Activated CD8-positive, alpha-beta memory T cell treated with anti-CD3 and anti-CD28 coated beads, Interleukin-2, amount 10 ng/mL, durations not matched to agents 7 days and 5 days (primary cell): ENCODE measurements at regions not wholly inside any gene's neighbourhood (a gene's known extent, or its start where the extent isn't known, plus 50 kb on each side); places are given as distances from the start of the nearest gene placed in this dataset.

Experiments
- ATAC-seq: fragments of 150-1000 bp; cut with Tn5 transposase; one replicate; pipeline ENCODE4 v1.10.0; 2021; ENCODE audit warnings: moderate library complexity
- CTCF ChIA-PET: fragments of 350-600 bp; sonication (Branson Sonifier 250); formaldehyde crosslinking; loops from one replicate; lab custom pipeline; 2021; ENCODE audit warnings: antibody characterized with exemption; lab: Charles Lee
- DNase-seq: peaks from one replicate; pipeline ENCODE4 v3.0.0-alpha.2; 2020
- H3K27ac Mint-ChIP-seq: one replicate; pipeline ENCODE4 v1.8.0; 2021; ENCODE audit warnings: mild to moderate bottlenecking, mixed read lengths
- H3K27me3 Mint-ChIP-seq: one replicate; pipeline ENCODE4 v1.8.0; 2021; ENCODE audit warnings: mixed read lengths
- H3K36me3 Mint-ChIP-seq: one replicate; pipeline ENCODE4 v1.8.0; 2021; ENCODE audit warnings: mild to moderate bottlenecking, mixed read lengths
- H3K4me1 Mint-ChIP-seq: one replicate; pipeline ENCODE4 v1.8.0; 2021; ENCODE audit warnings: mixed read lengths
- H3K4me3 Mint-ChIP-seq: one replicate; pipeline ENCODE4 v1.8.0; 2021; ENCODE audit warnings: mild to moderate bottlenecking, moderate library complexity, mixed read lengths
- H3K9me3 Mint-ChIP-seq: one replicate; pipeline ENCODE4 v1.8.0; 2022; ENCODE audit warnings: low read depth, mixed read lengths

- no peak overlapping the region for H3K27ac Mint-ChIP-seq
- ATAC-seq, result no peak
- no peak for DNase-seq
- no peak overlapping the region for H3K4me3 Mint-ChIP-seq
- H3K27me3 Mint-ChIP-seq, result peaks cover 3% of the 10 kb centered on the region
- CTCF ChIA-PET, result no interaction called here
- H3K36me3 Mint-ChIP-seq, result no peaks in the 10 kb centered on the region
- no peaks in the 10 kb centered on the region for H3K4me1 Mint-ChIP-seq
- H3K9me3 Mint-ChIP-seq, result no peaks in the 10 kb centered on the region
These were observed 101.9 kb downstream of the GAS2L3 start for GRCh38 chr12:100675432-100675831.

GRCh38 chr12:100681074-100681473, 107.6 kb downstream of the GAS2L3 start:
- no peak for DNase-seq
- Mint-ChIP-seq H3K27me3 (no peaks in the 10 kb centered on the region), H3K4me3 (no peak overlapping the region), H3K4me1 (no peaks in the 10 kb centered on the region), H3K9me3 (peaks cover 5% of the 10 kb centered on the region), H3K36me3 (no peaks in the 10 kb centered on the region), H3K27ac (no peak overlapping the region)
- no peak for ATAC-seq
- CTCF ChIA-PET, result interaction anchor here (1.8 kb wide), 1 partner anchor 9 kb away, joined by 4 read pairs; no protein-coding TSS in a partner anchor

- Mint-ChIP-seq H3K36me3 (no peaks in the 10 kb centered on the region), H3K27me3 (no peaks in the 10 kb centered on the region), H3K4me3 (no peak overlapping the region), H3K4me1 (no peaks in the 10 kb centered on the region), H3K27ac (no peak overlapping the region), H3K9me3 (peaks cover 10% of the 10 kb centered on the region)
- DNase-seq (no peak), ATAC-seq (no peak)
- CTCF ChIA-PET, result interaction anchor here (1.9 kb wide), 1 partner anchor 10 kb away, joined by 6 read pairs; no protein-coding TSS in a partner anchor
These were observed 108.7 kb downstream of the GAS2L3 start for GRCh38 chr12:100682178-100682577.

- CTCF ChIA-PET, result no interaction called here
- no peaks in the 10 kb centered on the region for H3K27me3 Mint-ChIP-seq
- H3K36me3 Mint-ChIP-seq, result no peaks in the 10 kb centered on the region
- H3K9me3 Mint-ChIP-seq, result peaks cover 10% of the 10 kb centered on the region
- no peaks in the 10 kb centered on the region for H3K4me1 Mint-ChIP-seq
- H3K4me3 Mint-ChIP-seq, result no peak overlapping the region
- no peak overlapping the region for H3K27ac Mint-ChIP-seq
- DNase-seq, result no peak
- ATAC-seq, result no peak
These were observed 106.9 kb upstream of the ANO4 start for GRCh38 chr12:100687686-100688085.

- Mint-ChIP-seq H3K4me1 (no peaks in the 10 kb centered on the region), H3K4me3 (no peak overlapping the region), H3K36me3 (no peaks in the 10 kb centered on the region), H3K27me3 (no peaks in the 10 kb centered on the region), H3K27ac (no peak overlapping the region), H3K9me3 (peaks cover 10% of the 10 kb centered on the region)
- CTCF ChIA-PET, result no interaction called here
- ATAC-seq (no peak), DNase-seq (no peak)
These were observed 106.1 kb upstream of the ANO4 start for GRCh38 chr12:100688451-100688864.

GRCh38 chr12:100692502-100692901, 102.1 kb upstream of the ANO4 start:
- CTCF ChIA-PET, result no interaction called here
- H3K27ac Mint-ChIP-seq, result no peak overlapping the region

GRCh38 chr12:100698518-100698917, 96.1 kb upstream of the ANO4 start:
- CTCF ChIA-PET, result no interaction called here
- Mint-ChIP-seq H3K4me1 (no peaks in the 10 kb centered on the region), H3K4me3 (no peak overlapping the region)

More at GRCh38 chr12:100692502-100692901, 102.1 kb upstream of the ANO4 start:
- Mint-ChIP-seq H3K9me3 (no peaks in the 10 kb centered on the region), H3K27me3 (no peaks in the 10 kb centered on the region), H3K4me3 (no peak overlapping the region), H3K36me3 (no peaks in the 10 kb centered on the region), H3K4me1 (no peaks in the 10 kb centered on the region)
- ATAC-seq (no peak), DNase-seq (no peak)

GRCh38 chr12:100699209-100699608, 95.4 kb upstream of the ANO4 start:
- ATAC-seq, result no peak
- CTCF ChIA-PET, result no interaction called here
- H3K4me3 Mint-ChIP-seq, result no peak overlapping the region
- DNase-seq, result no peak
- H3K27ac Mint-ChIP-seq, result no peak overlapping the region
- no peaks in the 10 kb centered on the region for H3K4me1 Mint-ChIP-seq
- peaks cover 3% of the 10 kb centered on the region for H3K27me3 Mint-ChIP-seq
- H3K36me3 Mint-ChIP-seq, result no peaks in the 10 kb centered on the region
- no peaks in the 10 kb centered on the region for H3K9me3 Mint-ChIP-seq

More at GRCh38 chr12:100698518-100698917, 96.1 kb upstream of the ANO4 start:
- DNase-seq, result no peak
- Mint-ChIP-seq H3K36me3 (no peaks in the 10 kb centered on the region), H3K27ac (no peak overlapping the region), H3K27me3 (peaks cover 3% of the 10 kb centered on the region), H3K9me3 (no peaks in the 10 kb centered on the region)
- ATAC-seq, result no peak

GRCh38 chr12:100703337-100703736, 91.2 kb upstream of the ANO4 start:
- CTCF ChIA-PET, result no interaction called here
- no peaks in the 10 kb centered on the region for H3K4me1 Mint-ChIP-seq
- ATAC-seq (no peak), DNase-seq (no peak)
- no peak overlapping the region for H3K4me3 Mint-ChIP-seq
- H3K27ac Mint-ChIP-seq, result no peak overlapping the region
- H3K27me3 Mint-ChIP-seq, result peaks cover 3% of the 10 kb centered on the region
- no peaks in the 10 kb centered on the region for H3K9me3 Mint-ChIP-seq
- no peaks in the 10 kb centered on the region for H3K36me3 Mint-ChIP-seq

- DNase-seq (no peak), ATAC-seq (no peak)
- H3K36me3 Mint-ChIP-seq, result no peaks in the 10 kb centered on the region
- H3K9me3 Mint-ChIP-seq, result no peaks in the 10 kb centered on the region
- H3K4me3 Mint-ChIP-seq, result no peak overlapping the region
- no peak overlapping the region for H3K27ac Mint-ChIP-seq
- no peaks in the 10 kb centered on the region for H3K4me1 Mint-ChIP-seq
- CTCF ChIA-PET, result no interaction called here
- H3K27me3 Mint-ChIP-seq, result peaks cover 3% of the 10 kb centered on the region
These were observed 90.7 kb upstream of the ANO4 start for GRCh38 chr12:100703868-100704267.

- ATAC-seq (no peak), DNase-seq (no peak)
- no peak overlapping the region for H3K27ac Mint-ChIP-seq
- no peak overlapping the region for H3K4me3 Mint-ChIP-seq
- CTCF ChIA-PET, result no interaction called here
- H3K27me3 Mint-ChIP-seq, result peaks cover 3% of the 10 kb centered on the region
- H3K4me1 Mint-ChIP-seq, result no peaks in the 10 kb centered on the region
- H3K36me3 Mint-ChIP-seq, result no peaks in the 10 kb centered on the region
- H3K9me3 Mint-ChIP-seq, result no peaks in the 10 kb centered on the region
These were observed 88.5 kb upstream of the ANO4 start for GRCh38 chr12:100706033-100706432.

GRCh38 chr12:100708591-100708990, 86.0 kb upstream of the ANO4 start:
- Mint-ChIP-seq H3K4me3 (no peak overlapping the region), H3K36me3 (no peaks in the 10 kb centered on the region), H3K27me3 (no peaks in the 10 kb centered on the region), H3K27ac (no peak overlapping the region), H3K4me1 (no peaks in the 10 kb centered on the region), H3K9me3 (no peaks in the 10 kb centered on the region)
- CTCF ChIA-PET, result no interaction called here
- ATAC-seq (no peak), DNase-seq (no peak)

- H3K27me3 Mint-ChIP-seq, result peaks cover 48% of the 10 kb centered on the region
- no peak for ATAC-seq
- no peak overlapping the region for H3K27ac Mint-ChIP-seq
- no peak overlapping the region for H3K4me3 Mint-ChIP-seq
- H3K4me1 Mint-ChIP-seq, result no peaks in the 10 kb centered on the region
- CTCF ChIA-PET, result no interaction called here
- no peaks in the 10 kb centered on the region for H3K36me3 Mint-ChIP-seq
- H3K9me3 Mint-ChIP-seq, result no peaks in the 10 kb centered on the region
- DNase-seq, result no peak
These were observed 78.3 kb upstream of the ANO4 start for GRCh38 chr12:100715976-100716944.
